Spleen (tissue), 3 donors: ENCODE measurements at regions not wholly inside any gene's neighbourhood (a gene's known extent, or its start where the extent isn't known, plus 50 kb on each side); places are given as distances from the start of the nearest gene placed in this dataset.

ENCODE experiments used
- POLR2A ChIP-seq, 3 donors: fragments of 450-650 bp; IDR thresholded peaks; one replicate each; pipeline ENCODE4 v1.5.1; 2017; ENCODE audit warnings: antibody characterized with exemption in 3 of 3, mild to moderate bottlenecking in 1 of 3
- POLR2AphosphoS5 ChIP-seq, 3 donors: sonication (generic); formaldehyde crosslinking; IDR thresholded peaks; one replicate each; pipeline ENCODE4 v1.5.1; 2017; ENCODE audit warnings: antibody characterized with exemption in 3 of 3

DNA sequence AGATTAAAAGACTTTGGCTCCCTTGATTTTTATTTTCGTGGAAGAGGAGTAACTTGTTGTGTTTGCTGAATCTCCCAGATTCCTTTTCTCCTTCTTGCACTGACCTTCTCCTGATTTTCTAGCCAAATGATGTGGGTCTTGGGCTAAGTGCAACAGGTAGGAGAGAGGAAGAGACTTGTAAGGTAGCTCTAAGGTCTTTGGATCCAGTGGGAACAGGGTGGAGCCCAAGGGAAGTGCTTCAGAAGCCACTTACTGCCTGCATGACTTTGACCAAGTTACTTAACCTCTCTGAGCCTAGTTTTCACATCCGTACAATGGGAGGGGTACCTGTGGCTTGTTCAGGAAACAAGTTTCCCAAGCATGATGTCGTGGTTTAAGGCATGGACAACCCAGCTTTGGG, 111.3 kb upstream of the IRX3 start:
- TF ChIP-seq POLR2A (IDR thresholded peaks at IDR 0.05), result no peak
- TF ChIP-seq POLR2AphosphoS5 (IDR thresholded peaks at IDR 0.05), result no peak
